Germinal center (tissue), 1 donor: ENCODE measurements at regions not wholly inside any gene's neighbourhood (a gene's known extent, or its start where the extent isn't known, plus 50 kb on each side); places are given as distances from the start of the nearest gene placed in this dataset.
"Not testable (repeated sequence)": the region's sequence is repeated elsewhere in the genome, so short reads cannot be mapped to it uniquely, and the experiment has no call there.

Source experiments
- DNase-seq: peaks from one replicate; pipeline ENCODE4 v3.0.0; 2012; ENCODE audit warnings: mixed read lengths, low spot score

DNA sequence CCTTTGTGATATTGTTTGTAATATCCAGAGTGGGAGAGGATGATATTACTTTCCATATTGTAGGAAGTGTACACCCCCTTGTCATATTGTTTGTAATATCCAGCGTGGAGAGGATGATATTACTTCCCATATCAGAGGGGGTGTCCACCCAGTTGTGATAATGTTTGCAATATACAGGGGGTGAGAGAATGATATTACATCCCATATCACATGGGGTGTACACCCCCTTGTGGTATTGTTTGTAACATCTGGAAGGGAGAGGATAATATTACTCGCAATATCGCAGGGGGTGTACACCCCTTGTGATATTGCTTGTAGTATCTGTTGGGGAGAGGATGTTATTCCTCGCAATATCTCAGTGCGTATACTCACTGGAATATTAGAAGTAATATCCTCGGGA is 61.5 kb downstream of the PRSS23 start:
- no peak for DNase-seq

DNA sequence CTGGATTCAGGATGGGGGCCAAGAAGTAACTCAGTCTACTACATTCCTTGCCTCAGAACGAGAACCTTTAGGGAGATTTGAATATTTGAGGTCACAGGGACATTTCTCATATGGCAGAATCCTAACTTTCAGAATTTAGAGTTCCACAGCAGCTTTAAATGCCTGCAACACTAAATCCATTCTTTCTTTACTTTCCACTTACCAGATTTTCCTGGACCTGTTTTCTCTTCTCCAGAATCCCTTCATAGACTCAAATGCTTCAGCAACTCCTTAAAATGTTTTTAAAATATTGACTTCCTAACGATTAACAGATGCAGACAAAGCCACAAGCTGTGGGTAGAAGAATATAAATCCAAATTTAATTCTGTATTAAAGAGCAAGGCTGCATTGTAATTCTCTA is 63.1 kb downstream of the PRSS23 start:
- no peak for DNase-seq

DNA sequence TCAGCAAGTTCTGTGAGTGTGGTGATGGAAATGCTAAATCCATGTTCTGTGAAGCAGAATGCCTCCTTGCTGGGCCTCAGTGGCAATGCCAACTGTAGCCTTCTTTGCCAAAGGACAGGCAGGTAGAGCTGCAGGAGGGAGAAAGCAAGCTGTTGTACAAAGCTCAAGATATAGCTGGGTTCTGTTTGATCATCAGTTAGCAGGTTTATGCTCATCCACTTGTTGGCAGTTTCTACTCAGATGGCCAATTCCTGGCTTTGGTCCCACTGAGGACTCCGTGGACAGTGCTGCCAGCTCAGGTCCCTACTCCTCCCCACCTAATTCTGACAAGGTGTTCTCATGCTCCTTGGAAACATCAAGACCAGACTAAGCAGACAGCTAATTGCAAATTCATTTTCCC is 65.1 kb downstream of the PRSS23 start:
- DNase-seq, result no peak

DNA sequence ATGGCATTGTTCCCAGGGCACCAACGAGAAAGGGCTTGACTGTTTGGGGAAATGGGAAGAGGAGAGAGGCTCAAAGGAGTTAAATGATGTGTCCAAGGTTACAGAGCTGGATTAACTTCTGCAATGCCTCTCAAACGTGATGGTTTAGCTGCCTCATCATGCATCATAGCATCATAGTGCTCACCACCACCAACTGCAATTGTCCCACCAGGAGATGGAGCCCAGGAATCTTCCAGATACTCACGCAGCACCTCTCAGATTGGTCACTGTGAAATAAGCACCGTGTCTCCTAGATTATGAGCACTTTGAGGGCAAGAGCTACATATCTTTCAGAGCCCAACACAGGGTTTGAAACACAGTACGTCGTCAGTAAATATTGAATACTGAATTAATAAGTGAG is 69.2 kb downstream of the PRSS23 start:
- no peak for DNase-seq

DNA sequence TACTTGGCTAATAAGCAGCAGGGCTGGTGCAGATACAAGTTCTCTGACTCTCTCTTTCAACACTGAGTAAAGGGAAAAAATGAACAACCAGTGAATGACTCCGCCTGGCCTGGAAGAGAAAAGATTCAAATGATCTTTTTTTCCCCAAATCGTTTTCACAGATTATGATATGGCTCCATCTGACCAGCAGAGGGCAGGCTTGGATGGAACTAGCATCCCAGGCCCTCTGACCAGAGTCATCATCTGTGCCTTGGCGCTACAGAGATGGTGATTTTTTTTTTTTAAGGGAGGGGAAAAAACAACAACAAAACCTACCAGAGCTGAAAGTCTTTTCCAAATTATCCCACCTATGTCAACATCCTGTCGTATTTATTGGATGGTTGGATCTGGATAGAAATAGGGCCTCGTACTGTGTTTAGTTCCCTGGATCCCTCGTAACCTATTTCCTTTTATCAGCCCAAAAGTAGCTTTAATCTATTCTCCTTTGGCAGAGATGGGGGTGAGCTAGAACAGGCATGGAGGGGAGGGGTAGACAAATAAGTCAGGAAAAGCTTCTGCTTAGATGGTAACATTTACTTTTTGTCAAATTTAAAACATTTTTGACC is 69.7 kb downstream of the PRSS23 start:
- peak; percentile 26 for DNase-seq

DNA sequence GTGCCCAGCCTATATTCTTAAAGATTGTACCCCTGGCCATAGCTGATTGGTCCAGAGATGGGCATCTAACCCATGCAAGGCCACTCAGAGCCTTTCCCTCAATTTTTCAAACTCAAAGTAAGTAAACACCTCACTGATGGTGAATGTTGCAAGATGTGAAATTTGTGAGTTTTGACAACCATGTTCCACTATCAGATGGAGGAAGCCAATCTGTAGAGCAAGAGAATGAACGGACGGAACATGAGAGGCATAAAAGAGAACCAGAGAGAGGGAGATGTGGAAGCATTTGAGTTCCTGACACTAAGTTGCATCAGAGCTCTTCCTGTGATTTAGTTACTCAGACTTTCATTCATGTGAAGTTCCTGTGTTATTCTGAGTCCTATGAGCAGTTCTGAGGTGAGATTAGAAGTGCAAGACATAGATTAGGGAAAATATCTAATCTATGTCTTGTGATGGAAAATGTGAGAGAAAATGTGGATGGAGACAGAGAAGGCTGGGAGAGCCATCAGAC is 73.3 kb downstream of the PRSS23 start:
- DNase-seq, result no peak

DNA sequence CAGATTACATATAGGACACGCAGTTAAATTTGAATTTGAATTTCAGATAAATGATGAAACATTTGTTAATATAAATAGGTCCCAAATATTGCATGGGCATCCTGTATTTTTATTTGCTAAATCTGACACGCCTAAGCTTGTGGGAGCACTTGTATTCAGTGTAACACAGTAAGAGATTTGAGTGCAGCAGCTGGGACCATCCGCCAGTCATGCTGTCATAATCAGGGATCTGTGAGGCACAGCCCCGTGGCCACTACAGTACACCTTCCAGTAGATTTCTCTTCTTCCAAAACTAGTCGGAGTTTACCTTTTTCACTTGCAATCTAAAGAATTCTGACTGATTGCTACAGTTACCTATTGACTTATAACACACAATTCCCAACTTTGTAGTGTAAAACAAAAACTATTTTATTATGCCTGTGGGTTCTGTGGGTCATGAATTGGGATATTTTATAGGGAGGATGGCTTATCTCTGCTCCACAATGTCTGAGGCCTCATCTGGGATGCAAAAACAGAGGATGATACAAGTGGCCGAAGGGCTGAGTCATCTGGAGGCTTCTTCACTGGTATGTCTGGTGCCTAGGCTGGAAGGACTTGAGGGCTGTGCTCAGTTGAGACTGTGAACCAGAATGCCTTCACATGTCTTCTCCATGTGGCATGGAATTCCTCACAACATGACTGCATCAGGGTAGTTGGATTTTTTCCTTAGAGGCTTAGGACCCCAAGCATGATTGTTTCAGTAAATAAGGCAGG is 74.1 kb downstream of the PRSS23 start:
- DNase-seq, result no peak

DNA sequence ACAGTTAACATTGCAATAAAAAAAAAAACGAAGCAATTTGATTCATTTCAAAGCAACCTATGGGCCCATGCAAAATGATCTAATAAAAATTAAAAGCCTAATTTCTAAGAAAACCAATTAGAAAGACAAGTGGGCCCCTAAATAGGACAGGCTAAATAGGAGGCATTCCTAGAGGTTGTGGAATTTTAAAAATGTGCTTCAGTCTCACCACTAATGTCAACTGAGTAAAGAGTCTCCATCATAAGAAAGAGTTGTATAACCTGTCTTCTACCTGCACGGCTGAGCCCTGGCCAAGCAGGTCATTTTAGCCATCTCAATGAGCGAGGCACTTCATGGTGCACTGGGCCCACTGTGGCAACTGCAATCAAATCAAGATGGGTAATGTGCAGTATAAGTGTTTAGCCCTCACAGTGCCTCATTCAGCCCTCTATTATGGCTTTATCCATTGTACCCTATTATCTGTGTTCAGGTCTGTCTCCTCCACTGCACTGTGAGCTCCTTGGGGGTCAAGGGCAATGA is 76.4 kb downstream of the PRSS23 start:
- no peak for DNase-seq

DNA sequence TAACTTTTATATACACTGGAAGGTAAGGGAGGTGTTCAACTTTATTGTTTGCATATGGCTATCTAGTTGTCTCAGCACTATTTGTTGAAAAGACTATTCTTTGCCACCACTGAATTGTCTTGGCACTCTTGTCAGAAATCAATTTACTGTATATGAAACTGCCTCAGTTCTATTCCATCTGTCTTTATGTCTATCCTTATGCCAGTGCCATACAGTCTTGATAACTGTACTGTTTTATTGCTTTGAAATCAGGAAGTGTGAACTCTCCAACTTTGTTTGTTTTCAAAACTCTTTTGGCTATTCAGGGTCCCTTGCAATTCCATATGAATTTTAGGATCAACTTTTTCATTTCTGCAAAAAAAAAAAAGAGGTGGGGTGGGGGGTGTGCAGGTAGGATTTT is 77.2 kb downstream of the PRSS23 start:
- DNase-seq, result no peak

DNA sequence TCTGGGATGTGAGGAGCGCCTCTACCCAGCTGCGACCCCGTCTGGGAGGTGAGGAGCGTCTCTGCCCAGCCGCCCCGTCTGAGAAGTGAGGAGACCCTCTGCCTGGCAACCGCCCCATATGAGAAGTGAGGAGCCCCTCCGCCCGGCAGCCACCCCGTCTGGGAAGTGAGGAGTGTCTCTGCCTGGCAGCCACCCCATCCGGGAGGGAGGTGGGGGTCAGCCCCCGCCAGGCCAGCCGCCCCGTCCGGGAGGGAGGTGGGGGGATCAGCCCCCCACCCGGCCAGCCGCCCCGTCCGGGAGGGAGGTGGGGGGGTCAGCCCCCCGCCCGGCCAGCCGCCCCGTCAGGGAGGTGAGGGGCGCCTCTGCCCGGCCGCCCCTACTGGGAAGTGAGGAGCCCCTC is 76.0 kb downstream of the FZD4 start:
- not testable (repeated sequence) for DNase-seq

DNA sequence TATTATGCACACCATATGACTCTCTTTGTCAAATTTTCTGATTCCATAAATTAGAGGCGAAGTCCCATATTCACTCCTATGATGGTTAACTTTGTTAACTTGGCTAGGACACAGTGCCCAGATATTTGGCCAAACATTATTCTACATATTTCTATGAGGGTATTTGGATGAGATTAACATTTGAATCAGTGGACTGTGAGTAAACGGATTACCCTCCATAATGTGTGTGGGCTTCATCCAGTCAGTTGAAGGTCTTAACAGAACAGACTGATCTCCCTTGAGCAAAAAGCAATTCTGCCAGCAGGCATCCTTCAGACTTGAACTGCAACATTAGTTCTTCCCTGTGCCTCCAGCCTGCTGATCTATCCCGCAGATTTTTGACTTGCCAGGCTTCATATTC is 69.9 kb downstream of the FZD4 start:
- no peak for DNase-seq

DNA sequence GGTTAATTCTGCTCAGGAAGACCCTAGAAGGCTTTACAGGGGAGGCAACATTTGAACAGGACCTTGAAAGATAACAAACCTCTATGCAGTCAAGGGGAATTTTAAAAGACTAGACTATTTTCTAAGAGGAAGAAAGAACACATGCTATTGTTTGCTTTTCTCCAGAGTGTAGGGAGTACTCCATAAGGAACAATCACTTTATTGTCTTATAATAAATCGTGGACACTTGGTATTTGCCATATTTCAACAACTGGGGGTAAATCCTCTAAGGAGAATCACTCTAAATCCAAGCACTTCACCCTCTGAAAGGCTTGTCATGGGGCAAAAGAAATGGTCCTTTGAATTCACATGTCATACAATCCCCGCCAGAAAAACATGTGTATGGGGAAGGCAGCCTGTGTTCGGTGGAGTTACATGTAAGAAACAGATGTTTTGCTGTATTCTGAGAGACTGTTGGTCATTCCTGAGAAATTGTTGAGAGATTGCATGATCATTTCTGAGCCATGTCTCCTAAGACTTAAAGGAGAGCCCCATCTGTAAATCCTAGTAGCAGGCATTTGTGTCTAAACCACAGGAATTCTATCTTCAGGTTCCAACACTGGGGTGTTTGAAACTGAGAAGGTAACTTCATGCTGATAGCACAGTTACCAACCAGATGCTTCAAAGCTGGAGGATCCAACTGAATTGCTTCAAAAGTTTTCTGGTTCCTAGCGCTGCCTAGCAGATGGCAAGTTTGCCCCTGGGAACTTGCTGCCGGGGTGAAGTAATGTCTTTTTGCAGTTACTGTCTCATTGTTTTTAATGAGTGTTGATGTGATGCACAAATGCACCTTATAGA is 66.8 kb downstream of the FZD4 start:
- no peak for DNase-seq

DNA sequence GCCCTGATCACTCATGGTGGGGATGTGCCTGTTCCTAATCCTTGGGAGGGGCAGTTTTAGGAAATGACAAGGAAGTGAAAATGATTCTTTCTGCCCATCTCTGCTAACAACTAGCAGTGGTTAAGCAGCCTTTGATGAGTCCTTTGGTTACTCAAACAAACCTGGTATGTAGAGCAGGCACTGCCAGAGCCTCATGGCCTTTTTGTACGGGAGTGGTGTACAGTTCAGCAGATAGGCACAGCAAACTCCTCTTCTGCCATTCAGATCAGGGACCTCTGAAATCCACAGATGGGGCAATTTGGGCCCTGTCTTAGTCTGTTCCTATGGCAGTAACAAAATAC is 66.2 kb downstream of the FZD4 start:
- DNase-seq, result no peak

DNA sequence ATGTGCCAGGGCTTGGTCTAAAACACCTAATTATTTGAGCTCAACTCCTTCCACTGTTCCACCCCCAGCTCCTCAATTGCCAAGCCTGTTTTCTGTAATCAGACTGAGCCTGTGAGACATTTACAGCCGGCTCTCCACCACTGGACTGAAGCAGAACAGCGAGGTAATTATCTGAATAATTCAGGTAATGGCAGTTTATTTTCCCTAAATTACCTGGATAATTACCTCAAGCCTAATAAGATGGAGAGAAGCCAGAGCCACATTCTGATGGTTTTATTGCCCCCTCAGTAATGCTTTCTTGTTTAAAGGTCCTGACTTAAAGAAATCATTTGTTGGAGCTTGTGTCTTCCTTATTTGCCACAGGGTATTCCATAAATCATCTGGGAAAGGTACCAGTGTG is 64.2 kb downstream of the FZD4 start:
- DNase-seq, result no peak

DNA sequence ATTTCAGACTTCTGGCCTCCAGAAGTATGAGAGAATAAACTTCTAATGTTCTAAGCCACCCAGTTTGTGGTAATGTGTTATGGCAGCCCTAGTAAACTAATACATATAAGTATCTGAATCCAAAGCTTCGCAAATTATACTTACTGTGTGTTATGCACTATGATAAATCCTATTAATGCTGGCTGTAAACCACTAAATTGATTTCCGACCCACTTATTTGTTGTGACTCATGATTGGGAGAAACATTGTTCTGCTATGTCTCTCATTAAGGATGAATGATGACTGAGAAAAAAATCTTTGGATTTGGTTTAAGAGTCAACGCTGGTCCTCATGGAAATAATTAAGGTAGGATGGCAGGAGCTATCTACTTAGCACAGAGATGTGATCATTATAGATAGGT is 62.0 kb downstream of the FZD4 start:
- DNase-seq, result no peak
